HepG2 (cell line): ENCODE measurements at regions not wholly inside any gene's neighbourhood (a gene's known extent, or its start where the extent isn't known, plus 50 kb on each side); places are given as distances from the start of the nearest gene placed in this dataset.
A peak's percentile ranks its signal among the peaks of the same experiment; 100 is the strongest.

Experiments
- EHMT2 ChIP-seq: fragments of 200-600 bp; sonication (generic); IDR thresholded peaks from 2 replicates; pipeline ENCODE4 v1.7.0; 2017; ENCODE audit warnings: antibody characterized with exemption, low read depth, low read length, borderline replicate concordance
- GATA4 ChIP-seq: sonication (generic); IDR thresholded peaks from 2 replicates; pipeline ENCODE4 v1.6.1; 2016; ENCODE audit warnings: antibody characterized with exemption, low read depth, borderline replicate concordance
- HOXA5 ChIP-seq: sonication (generic); formaldehyde crosslinking; IDR thresholded peaks from 2 replicates; pipeline ENCODE4 v1.4.0; 2020; ENCODE audit warnings: missing genetic modification reagents
- KDM5B ChIP-seq: sonication (generic); formaldehyde crosslinking; IDR thresholded peaks from 2 replicates; pipeline ENCODE4 v1.4.0; 2020; ENCODE audit warnings: missing genetic modification reagents, mild to moderate bottlenecking, borderline replicate concordance
- MATR3 ChIP-seq: sonication (generic); formaldehyde crosslinking; IDR thresholded peaks from 2 replicates; pipeline ENCODE4 v1.4.0; 2020; ENCODE audit warnings: missing genetic modification reagents
- MEIS2 ChIP-seq: sonication (generic); formaldehyde crosslinking; IDR thresholded peaks from 2 replicates; pipeline ENCODE4 v1.9.0; 2021; ENCODE audit warnings: mild to moderate bottlenecking, missing genetic modification reagents
- NONO ChIP-seq, 2 experiments: fragments of 450-650 bp in 1 of 2; sonication (generic) in 1 of 2; formaldehyde crosslinking in 1 of 2; IDR thresholded peaks in 1 of 2; conservative IDR thresholded peaks in 1 of 2; 2 replicates each; pipeline versions ENCODE4 v1.6.1 to v1.8.0; 2017 to 2022; ENCODE audit warnings: mild to moderate bottlenecking in 1 of 2, missing genetic modification reagents in 1 of 2, moderate library complexity in 1 of 2
- PHF21A ChIP-seq: sonication (generic); formaldehyde crosslinking; IDR thresholded peaks from 2 replicates; pipeline ENCODE4 v1.5.0; 2020; ENCODE audit warnings: mild to moderate bottlenecking, missing genetic modification reagents
- RORA ChIP-seq: sonication (generic); formaldehyde crosslinking; IDR thresholded peaks from 2 replicates; pipeline ENCODE4 v1.5.0; 2020; ENCODE audit warnings: mild to moderate bottlenecking, missing genetic modification reagents, moderate library complexity
- ZNF12 ChIP-seq: sonication (generic); formaldehyde crosslinking; IDR thresholded peaks from 2 replicates; pipeline ENCODE4 v1.5.0; 2020; ENCODE audit warnings: missing genetic modification reagents
- ZNF121 ChIP-seq: sonication (generic); formaldehyde crosslinking; IDR thresholded peaks from 2 replicates; pipeline ENCODE4 v1.5.0; 2020; ENCODE audit warnings: mild to moderate bottlenecking, missing genetic modification reagents
- ZNF331 ChIP-seq: sonication (generic); formaldehyde crosslinking; IDR thresholded peaks from 2 replicates; pipeline ENCODE4 v1.4.0; 2020; ENCODE audit warnings: missing genetic modification reagents
- ZNF343 ChIP-seq: sonication (generic); formaldehyde crosslinking; IDR thresholded peaks from 2 replicates; pipeline ENCODE4 v1.4.0; 2020; ENCODE audit warnings: mild to moderate bottlenecking, missing genetic modification reagents
- ZNF431 ChIP-seq: sonication (generic); formaldehyde crosslinking; IDR thresholded peaks from 2 replicates; pipeline ENCODE4 v1.9.0; 2022; ENCODE audit warnings: missing genetic modification reagents, low read depth, mild to moderate bottlenecking, borderline replicate concordance
- ZSCAN25 ChIP-seq: sonication (generic); formaldehyde crosslinking; IDR thresholded peaks from 2 replicates; pipeline ENCODE4 v1.8.0; 2022; ENCODE audit warnings: mild to moderate bottlenecking, missing genetic modification reagents
- TF ChIP-seq, protein P1 (sequence below): sonication (generic); formaldehyde crosslinking; IDR thresholded peaks from 2 replicates; pipeline ENCODE4 v1.8.0; 2022; ENCODE audit warnings: missing genetic modification reagents, mild to moderate bottlenecking, moderate library complexity, borderline replicate concordance
- TF ChIP-seq, protein P2 (sequence below): sonication (generic); formaldehyde crosslinking; IDR thresholded peaks from 2 replicates; pipeline ENCODE4 v1.8.0; 2022; ENCODE audit warnings: mild to moderate bottlenecking, missing genetic modification reagents, moderate library complexity
- TF ChIP-seq, protein P3 (sequence below): conservative IDR thresholded peaks from 2 replicates; pipeline ENCODE4 v1.6.1; 2018; ENCODE audit warnings: missing genetic modification reagents
- TF ChIP-seq, protein P4 (sequence below): sonication (generic); formaldehyde crosslinking; IDR thresholded peaks from 2 replicates; pipeline ENCODE4 v1.4.0; 2020; ENCODE audit warnings: missing genetic modification reagents
- TF ChIP-seq, protein P5 (sequence below): sonication (generic); formaldehyde crosslinking; IDR thresholded peaks from 2 replicates; pipeline ENCODE4 v1.8.1; 2023; ENCODE audit warnings: missing genetic modification reagents, inconsistent platforms, borderline replicate concordance

DNA sequence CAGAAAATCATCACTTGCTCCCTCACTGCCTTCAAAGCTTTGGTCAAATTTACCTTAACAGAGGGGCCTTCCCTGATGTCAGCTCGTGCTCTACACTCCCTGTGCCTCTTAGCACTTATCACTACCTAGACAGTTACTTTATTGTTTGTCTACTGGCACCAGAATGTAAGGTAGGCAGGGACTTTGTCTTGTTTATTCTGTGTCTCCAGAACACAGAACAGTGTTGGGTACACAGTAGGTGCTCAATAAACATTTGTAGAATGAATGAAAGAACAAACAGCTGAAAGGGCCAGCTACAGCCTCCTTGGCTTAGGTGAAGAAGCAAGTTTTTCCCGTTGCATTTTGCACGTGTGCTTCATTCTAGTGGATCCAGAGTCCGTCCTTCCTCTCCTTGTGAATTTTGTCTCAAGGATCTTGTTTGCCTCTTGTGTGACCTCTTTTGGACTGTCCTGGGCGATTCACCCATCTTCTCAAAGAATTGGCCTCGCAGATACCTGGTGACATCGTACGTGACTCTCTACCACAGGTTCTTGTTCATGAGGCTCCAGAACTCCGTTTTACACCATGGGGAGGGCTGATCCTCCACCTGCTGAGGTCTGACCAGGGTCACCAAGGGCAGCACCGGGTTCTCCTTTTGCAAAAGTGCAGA is 84.2 kb upstream of the ARMC2 start (continued):
- TF ChIP-seq, protein P1, sequence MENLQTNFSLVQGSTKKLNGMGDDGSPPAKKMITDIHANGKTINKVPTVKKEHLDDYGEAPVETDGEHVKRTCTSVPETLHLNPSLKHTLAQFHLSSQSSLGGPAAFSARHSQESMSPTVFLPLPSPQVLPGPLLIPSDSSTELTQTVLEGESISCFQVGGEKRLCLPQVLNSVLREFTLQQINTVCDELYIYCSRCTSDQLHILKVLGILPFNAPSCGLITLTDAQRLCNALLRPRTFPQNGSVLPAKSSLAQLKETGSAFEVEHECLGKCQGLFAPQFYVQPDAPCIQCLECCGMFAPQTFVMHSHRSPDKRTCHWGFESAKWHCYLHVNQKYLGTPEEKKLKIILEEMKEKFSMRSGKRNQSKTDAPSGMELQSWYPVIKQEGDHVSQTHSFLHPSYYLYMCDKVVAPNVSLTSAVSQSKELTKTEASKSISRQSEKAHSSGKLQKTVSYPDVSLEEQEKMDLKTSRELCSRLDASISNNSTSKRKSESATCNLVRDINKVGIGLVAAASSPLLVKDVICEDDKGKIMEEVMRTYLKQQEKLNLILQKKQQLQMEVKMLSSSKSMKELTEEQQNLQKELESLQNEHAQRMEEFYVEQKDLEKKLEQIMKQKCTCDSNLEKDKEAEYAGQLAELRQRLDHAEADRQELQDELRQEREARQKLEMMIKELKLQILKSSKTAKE, result peak; percentile 95
- no peak for TF ChIP-seq ZNF12 (CRISPR knock-in tag)
- TF ChIP-seq GATA4, result peak; percentile 65; the same call in 1 of the 2 replicates
- TF ChIP-seq, protein P2, sequence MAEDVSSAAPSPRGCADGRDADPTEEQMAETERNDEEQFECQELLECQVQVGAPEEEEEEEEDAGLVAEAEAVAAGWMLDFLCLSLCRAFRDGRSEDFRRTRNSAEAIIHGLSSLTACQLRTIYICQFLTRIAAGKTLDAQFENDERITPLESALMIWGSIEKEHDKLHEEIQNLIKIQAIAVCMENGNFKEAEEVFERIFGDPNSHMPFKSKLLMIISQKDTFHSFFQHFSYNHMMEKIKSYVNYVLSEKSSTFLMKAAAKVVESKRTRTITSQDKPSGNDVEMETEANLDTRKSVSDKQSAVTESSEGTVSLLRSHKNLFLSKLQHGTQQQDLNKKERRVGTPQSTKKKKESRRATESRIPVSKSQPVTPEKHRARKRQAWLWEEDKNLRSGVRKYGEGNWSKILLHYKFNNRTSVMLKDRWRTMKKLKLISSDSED (CRISPR knock-in tag), result no peak
- TF ChIP-seq, protein P3, sequence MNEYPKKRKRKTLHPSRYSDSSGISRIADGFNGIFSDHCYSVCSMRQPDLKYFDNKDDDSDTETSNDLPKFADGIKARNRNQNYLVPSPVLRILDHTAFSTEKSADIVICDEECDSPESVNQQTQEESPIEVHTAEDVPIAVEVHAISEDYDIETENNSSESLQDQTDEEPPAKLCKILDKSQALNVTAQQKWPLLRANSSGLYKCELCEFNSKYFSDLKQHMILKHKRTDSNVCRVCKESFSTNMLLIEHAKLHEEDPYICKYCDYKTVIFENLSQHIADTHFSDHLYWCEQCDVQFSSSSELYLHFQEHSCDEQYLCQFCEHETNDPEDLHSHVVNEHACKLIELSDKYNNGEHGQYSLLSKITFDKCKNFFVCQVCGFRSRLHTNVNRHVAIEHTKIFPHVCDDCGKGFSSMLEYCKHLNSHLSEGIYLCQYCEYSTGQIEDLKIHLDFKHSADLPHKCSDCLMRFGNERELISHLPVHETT (CRISPR knock-in tag), result no peak
- no peak; the same call in 1 of the 2 replicates for TF ChIP-seq RORA (CRISPR knock-in tag)
- no peak; the same call in 1 of the 2 replicates for TF ChIP-seq ZNF331
- TF ChIP-seq ZNF431 (CRISPR knock-in tag), result no peak
- TF ChIP-seq, protein P4, sequence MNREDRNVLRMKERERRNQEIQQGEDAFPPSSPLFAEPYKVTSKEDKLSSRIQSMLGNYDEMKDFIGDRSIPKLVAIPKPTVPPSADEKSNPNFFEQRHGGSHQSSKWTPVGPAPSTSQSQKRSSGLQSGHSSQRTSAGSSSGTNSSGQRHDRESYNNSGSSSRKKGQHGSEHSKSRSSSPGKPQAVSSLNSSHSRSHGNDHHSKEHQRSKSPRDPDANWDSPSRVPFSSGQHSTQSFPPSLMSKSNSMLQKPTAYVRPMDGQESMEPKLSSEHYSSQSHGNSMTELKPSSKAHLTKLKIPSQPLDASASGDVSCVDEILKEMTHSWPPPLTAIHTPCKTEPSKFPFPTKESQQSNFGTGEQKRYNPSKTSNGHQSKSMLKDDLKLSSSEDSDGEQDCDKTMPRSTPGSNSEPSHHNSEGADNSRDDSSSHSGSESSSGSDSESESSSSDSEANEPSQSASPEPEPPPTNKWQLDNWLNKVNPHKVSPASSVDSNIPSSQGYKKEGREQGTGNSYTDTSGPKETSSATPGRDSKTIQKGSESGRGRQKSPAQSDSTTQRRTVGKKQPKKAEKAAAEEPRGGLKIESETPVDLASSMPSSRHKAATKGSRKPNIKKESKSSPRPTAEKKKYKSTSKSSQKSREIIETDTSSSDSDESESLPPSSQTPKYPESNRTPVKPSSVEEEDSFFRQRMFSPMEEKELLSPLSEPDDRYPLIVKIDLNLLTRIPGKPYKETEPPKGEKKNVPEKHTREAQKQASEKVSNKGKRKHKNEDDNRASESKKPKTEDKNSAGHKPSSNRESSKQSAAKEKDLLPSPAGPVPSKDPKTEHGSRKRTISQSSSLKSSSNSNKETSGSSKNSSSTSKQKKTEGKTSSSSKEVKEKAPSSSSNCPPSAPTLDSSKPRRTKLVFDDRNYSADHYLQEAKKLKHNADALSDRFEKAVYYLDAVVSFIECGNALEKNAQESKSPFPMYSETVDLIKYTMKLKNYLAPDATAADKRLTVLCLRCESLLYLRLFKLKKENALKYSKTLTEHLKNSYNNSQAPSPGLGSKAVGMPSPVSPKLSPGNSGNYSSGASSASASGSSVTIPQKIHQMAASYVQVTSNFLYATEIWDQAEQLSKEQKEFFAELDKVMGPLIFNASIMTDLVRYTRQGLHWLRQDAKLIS (CRISPR knock-in tag), result no peak
- no peak for TF ChIP-seq KDM5B
- no peak for TF ChIP-seq ZSCAN25 (CRISPR knock-in tag)
- TF ChIP-seq NONO (IDR thresholded peaks at IDR 0.05), result no peak
- peak; percentile 22; the same call in 1 of the 2 replicates for TF ChIP-seq NONO (CRISPR knock-in tag; conservative IDR thresholded peaks at IDR 0.05)
- peak; percentile 89 for TF ChIP-seq MEIS2 (CRISPR knock-in tag)
- TF ChIP-seq PHF21A (CRISPR knock-in tag), result peak; percentile 78
- TF ChIP-seq EHMT2, result no peak
- no peak for TF ChIP-seq MATR3 (CRISPR knock-in tag)
- TF ChIP-seq, protein P5, sequence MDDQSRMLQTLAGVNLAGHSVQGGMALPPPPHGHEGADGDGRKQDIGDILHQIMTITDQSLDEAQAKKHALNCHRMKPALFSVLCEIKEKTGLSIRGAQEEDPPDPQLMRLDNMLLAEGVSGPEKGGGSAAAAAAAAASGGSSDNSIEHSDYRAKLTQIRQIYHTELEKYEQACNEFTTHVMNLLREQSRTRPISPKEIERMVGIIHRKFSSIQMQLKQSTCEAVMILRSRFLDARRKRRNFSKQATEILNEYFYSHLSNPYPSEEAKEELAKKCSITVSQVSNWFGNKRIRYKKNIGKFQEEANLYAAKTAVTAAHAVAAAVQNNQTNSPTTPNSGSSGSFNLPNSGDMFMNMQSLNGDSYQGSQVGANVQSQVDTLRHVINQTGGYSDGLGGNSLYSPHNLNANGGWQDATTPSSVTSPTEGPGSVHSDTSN, result no peak
- TF ChIP-seq ZNF343 (CRISPR knock-in tag), result no peak
- peak; percentile 67 for TF ChIP-seq ZNF121 (CRISPR knock-in tag)
- TF ChIP-seq HOXA5 (CRISPR knock-in tag), result no peak
